Activated naive CD8-positive, alpha-beta T cell treated with anti-CD3 and anti-CD28 coated beads, Interleukin-2, amount 50 U/mL, for 24 hours (primary cell): ENCODE measurements at regions not wholly inside any gene's neighbourhood (a gene's known extent, or its start where the extent isn't known, plus 50 kb on each side); places are given as distances from the start of the nearest gene placed in this dataset.

Experiments
- ATAC-seq: fragments of 150-1000 bp; cut with Tn5 transposase; one replicate; pipeline ENCODE4 v1.10.0; 2021
- DNase-seq: peaks from one replicate; pipeline ENCODE4 v3.0.0; 2021
- H3K27ac Mint-ChIP-seq: one replicate; pipeline ENCODE4 v1.8.0; 2021; ENCODE audit warnings: mild to moderate bottlenecking, mixed read lengths
- H3K27me3 Mint-ChIP-seq: one replicate; pipeline ENCODE4 v1.8.0; 2021; ENCODE audit warnings: mixed read lengths
- H3K36me3 Mint-ChIP-seq: one replicate; pipeline ENCODE4 v1.8.0; 2021; ENCODE audit warnings: low read depth, mixed read lengths
- H3K4me1 Mint-ChIP-seq: one replicate; pipeline ENCODE4 v1.8.0; 2021; ENCODE audit warnings: mixed read lengths
- H3K4me3 Mint-ChIP-seq: one replicate; pipeline ENCODE4 v1.8.0; 2021; ENCODE audit warnings: mild to moderate bottlenecking, moderate library complexity, mixed read lengths
- H3K9me3 Mint-ChIP-seq: one replicate; pipeline ENCODE4 v1.8.0; 2021; ENCODE audit warnings: mixed read lengths

DNA sequence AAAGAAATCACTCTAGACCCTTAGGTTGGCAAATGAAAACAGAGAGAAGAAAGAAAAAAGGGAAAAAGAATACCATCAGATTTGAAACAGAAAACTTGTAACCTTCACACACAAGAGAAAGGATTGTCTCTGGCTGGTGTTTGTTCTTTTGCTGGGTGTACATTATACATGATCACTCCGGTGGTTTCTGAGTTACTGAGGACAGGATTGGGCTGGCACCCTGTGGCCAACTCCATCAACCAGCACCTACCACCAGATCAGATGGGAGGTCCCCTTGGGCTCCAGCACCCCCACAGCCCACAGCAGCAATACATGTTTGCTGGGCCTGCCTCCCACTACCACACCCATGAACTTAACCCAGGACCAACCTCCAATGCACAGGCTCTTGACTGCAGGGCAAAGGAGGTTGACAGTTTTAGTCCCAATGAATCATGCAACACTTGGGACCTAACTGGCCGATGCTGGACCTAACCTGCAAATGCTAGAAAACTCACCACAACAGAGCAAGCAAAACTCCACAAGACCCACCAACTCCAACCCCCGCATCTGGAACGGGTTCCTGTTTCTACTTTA, 308.3 kb downstream of the SOX9 start:
- DNase-seq (no peak), ATAC-seq (no peak)
- Mint-ChIP-seq H3K4me1 (peaks cover 9% of the 10 kb centered on the region), H3K4me3 (no peak overlapping the region), H3K27me3 (peaks cover 2% of the 10 kb centered on the region), H3K9me3 (no peaks in the 10 kb centered on the region), H3K27ac (no peak overlapping the region), H3K36me3 (no peaks in the 10 kb centered on the region)

DNA sequence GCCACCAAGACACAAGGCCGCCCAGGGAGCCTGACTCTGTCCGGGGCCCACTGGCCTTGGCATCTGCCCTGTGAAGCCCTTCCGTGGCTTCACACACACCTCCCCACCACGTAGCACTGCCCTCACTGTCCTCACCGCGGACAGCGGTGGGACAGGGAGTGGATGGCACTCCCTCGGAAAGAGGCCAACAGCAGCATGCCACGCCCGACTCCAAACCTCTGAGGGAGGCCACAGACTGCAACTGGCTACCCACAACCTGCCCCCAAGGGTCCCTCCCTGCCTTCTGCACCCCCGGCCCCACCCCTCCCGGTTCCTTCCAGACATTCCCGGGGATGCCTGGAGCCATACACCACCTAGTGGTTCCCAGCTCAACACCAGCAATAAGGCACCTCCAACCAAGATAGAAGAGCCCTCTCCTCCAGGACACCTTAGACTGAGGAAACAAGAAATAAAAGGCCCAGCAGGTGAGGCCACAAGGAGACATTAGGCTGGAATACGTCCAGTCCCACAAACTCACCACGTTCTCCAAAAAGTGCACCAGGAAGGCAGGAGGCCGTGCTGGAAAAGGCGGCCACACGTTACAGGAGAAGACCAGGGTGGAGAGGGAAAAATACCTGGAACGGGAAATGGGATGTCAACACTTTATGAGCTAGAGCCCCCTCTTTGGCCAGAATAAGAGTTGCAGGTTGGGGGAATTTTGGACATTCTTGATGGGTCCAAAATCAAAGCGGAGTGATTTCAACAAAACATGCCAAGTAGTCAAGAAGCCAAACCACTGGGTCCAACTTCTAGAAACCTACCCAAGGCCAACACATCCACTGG, 310.0 kb downstream of the SOX9 start:
- H3K4me1 Mint-ChIP-seq, result no peaks in the 10 kb centered on the region
- ATAC-seq (no peak), DNase-seq (no peak)
- no peak overlapping the region for H3K27ac Mint-ChIP-seq
- H3K4me3 Mint-ChIP-seq, result no peak overlapping the region
- H3K9me3 Mint-ChIP-seq, result no peaks in the 10 kb centered on the region
- H3K36me3 Mint-ChIP-seq, result no peaks in the 10 kb centered on the region
- peaks cover 2% of the 10 kb centered on the region for H3K27me3 Mint-ChIP-seq

DNA sequence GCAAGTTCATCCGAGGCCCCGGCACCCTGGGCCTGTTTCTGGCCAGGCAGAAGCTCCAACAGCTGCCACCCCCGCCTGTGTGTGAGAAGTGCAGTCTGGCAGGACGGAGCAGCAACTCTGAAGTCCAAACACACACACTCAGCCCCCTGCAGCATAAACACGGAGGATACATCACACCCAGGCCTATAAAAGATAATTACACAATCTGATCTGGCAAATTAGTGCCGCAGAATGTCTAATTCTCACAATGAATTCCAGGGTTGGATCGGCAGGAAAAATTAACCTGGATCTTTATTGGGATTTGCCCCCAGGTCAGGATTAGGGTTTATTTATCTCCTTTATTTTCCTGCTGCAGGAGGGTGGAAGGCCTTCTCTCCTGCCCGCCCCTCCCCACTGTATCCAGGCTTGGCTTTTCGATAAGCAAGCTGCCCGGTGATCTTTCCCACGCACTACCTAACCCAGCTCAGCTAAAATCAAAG, 311.4 kb downstream of the SOX9 start:
- ATAC-seq, result no peak
- Mint-ChIP-seq H3K4me3 (no peak overlapping the region), H3K36me3 (no peaks in the 10 kb centered on the region), H3K4me1 (no peaks in the 10 kb centered on the region), H3K27ac (no peak overlapping the region), H3K27me3 (peaks cover 2% of the 10 kb centered on the region), H3K9me3 (no peaks in the 10 kb centered on the region)
- DNase-seq, result no peak

DNA sequence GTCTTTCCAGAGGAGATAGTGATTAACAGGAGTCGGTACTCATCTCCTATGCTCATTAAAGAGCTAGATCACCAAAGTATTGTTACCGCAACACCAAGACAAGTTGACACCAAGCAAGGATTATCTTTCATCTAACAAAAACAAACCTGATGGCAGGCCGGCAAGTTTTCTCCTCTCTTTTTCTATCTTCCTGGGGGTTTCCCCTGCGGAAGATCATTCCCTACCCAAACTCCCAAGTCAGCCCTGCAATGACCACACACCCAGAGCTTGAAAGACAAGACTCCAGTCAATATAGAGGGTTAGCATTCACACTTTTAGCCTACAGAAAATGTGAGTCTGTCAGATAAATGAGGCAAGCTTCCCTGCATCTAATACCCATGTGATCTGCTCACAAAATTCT, 312.1 kb downstream of the SOX9 start:
- peaks cover 2% of the 10 kb centered on the region for H3K27me3 Mint-ChIP-seq
- no peaks in the 10 kb centered on the region for H3K36me3 Mint-ChIP-seq
- H3K27ac Mint-ChIP-seq, result no peak overlapping the region
- ATAC-seq (no peak), DNase-seq (no peak)
- H3K4me3 Mint-ChIP-seq, result no peak overlapping the region
- H3K4me1 Mint-ChIP-seq, result no peaks in the 10 kb centered on the region
- H3K9me3 Mint-ChIP-seq, result no peaks in the 10 kb centered on the region

DNA sequence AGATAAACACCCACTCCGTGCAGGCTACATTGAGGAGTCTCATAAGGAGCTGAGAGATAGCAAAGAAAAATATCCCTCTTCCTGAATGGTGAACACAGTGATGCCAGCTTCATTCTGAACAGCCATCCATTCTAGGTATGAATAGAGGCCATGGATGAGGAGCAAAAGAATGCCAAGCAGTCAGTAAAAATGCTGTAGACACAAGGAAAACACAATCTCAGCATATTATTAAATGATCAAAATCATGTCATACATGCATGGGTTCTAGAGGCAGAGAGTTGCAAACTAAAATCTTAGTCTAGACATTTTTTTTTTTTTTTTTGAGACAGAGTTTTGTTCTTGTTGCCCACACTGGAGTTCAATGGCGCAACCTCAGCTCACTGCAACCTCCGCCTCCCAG, 313.0 kb downstream of the SOX9 start:
- no peak overlapping the region for H3K4me3 Mint-ChIP-seq
- ATAC-seq, result no peak
- H3K9me3 Mint-ChIP-seq, result no peaks in the 10 kb centered on the region
- no peaks in the 10 kb centered on the region for H3K36me3 Mint-ChIP-seq
- DNase-seq, result no peak
- H3K27ac Mint-ChIP-seq, result no peak overlapping the region
- H3K4me1 Mint-ChIP-seq, result no peaks in the 10 kb centered on the region
- peaks cover 2% of the 10 kb centered on the region for H3K27me3 Mint-ChIP-seq

DNA sequence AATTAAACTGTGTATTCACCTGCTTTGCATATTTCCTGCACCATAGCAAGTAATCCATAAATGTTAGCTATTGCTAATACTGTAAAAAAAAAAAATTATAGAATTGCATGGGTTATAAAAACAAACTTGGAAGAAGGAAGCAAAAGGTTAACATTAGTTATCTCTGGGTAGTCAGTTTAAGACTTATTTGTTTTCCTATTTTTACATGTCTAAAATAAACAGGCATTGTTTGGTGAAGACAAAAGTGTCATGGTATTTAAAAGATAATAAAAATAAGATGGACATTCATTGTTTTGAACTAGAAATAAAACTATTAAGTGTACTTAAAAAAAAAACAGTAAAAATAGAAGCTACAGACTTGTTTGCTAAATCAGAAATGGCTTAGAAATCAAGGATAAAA, 313.8 kb downstream of the SOX9 start:
- no peaks in the 10 kb centered on the region for H3K9me3 Mint-ChIP-seq
- H3K27me3 Mint-ChIP-seq, result peaks cover 2% of the 10 kb centered on the region
- ATAC-seq (no peak), DNase-seq (no peak)
- no peak overlapping the region for H3K4me3 Mint-ChIP-seq
- H3K27ac Mint-ChIP-seq, result no peak overlapping the region
- H3K4me1 Mint-ChIP-seq, result no peaks in the 10 kb centered on the region
- no peaks in the 10 kb centered on the region for H3K36me3 Mint-ChIP-seq

DNA sequence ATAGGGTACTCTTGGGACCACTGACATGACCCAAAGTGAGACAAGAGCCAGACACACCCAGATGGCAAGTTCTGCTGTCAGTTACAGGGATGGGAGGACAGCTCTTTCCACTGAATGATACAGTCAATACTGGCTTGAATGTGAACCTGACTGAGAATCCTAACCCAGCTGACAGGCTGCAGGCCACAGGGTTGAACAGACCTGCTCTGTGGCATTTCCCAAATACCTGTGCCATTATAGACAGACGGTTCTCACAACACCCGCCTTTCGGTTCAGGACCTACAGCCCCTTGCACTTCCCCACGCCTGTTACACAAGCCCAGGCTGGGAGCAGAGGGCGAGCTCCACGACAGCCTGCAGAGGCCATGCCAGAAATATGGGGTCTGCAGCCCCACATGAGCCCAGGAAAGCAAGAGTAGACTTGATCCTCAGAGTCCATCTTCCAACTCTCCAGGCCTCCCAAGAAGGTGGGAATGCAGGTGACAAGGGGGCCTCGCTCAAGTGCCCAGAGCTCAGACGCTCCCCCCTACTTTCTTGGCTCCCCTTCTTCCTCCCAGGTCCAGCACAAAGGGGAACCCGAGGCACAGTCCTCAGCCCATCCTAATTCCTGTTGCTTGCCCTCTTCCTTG, 314.3 kb downstream of the SOX9 start:
- Mint-ChIP-seq H3K9me3 (no peaks in the 10 kb centered on the region), H3K36me3 (no peaks in the 10 kb centered on the region), H3K4me3 (no peak overlapping the region), H3K27me3 (peaks cover 2% of the 10 kb centered on the region), H3K27ac (no peak overlapping the region), H3K4me1 (no peaks in the 10 kb centered on the region)
- DNase-seq (no peak), ATAC-seq (no peak)

DNA sequence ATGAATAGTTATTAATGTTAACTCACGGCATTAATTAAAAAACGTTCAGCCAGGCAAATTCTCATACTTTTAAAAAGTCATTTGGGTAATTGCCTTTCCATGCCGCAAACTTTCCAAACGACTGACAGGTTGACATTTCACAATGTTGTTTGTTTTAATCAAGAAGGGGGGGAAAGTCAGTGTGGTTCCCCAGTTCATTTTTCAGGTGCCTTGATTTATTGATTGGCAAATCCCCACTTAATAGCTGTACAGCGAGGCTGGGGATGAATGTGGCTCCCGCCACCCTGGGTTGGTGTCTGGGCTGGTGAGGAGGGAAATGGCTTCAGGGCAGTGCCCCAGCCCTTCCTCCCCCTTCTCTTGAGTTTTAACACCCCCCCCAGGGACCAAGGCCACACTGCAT, 318.0 kb downstream of the SOX9 start:
- no peak overlapping the region for H3K4me3 Mint-ChIP-seq
- H3K27ac Mint-ChIP-seq, result no peak overlapping the region
- H3K27me3 Mint-ChIP-seq, result no peaks in the 10 kb centered on the region
- H3K9me3 Mint-ChIP-seq, result no peaks in the 10 kb centered on the region
- no peaks in the 10 kb centered on the region for H3K36me3 Mint-ChIP-seq
- DNase-seq (no peak), ATAC-seq (no peak)
- H3K4me1 Mint-ChIP-seq, result no peaks in the 10 kb centered on the region

DNA sequence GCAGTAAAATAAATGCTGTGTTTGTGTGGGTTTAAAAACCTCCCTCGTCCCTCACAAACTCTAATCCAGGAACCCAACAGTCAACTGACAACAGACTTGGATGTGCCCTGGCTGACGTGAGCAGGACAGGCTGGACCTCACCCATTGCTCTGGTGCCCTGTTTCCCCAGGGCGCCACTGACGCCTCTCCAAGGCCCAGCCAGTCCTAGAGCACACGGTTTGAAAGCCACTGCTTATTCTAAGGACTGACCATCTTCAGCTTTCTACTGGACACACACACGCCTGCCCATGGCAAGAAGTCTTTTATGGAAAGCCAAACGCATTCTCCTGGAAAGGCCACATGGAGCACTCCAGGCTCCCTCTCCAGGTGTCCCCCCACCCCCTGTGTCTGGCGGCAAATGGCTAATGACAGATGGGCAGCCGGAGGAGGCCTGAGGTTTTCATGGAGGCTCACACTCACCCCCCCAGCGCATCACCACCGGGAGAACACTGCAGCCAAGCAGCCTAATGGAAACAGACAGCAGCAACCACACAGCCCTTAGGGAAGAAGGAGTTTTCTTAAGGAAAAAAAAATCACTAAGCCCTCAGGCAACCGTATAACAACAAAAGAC, 319.2 kb downstream of the SOX9 start:
- H3K9me3 Mint-ChIP-seq, result no peaks in the 10 kb centered on the region
- H3K4me1 Mint-ChIP-seq, result no peaks in the 10 kb centered on the region
- H3K27ac Mint-ChIP-seq, result no peak overlapping the region
- no peak for DNase-seq
- no peaks in the 10 kb centered on the region for H3K27me3 Mint-ChIP-seq
- no peak overlapping the region for H3K4me3 Mint-ChIP-seq
- ATAC-seq, result no peak
- H3K36me3 Mint-ChIP-seq, result no peaks in the 10 kb centered on the region

DNA sequence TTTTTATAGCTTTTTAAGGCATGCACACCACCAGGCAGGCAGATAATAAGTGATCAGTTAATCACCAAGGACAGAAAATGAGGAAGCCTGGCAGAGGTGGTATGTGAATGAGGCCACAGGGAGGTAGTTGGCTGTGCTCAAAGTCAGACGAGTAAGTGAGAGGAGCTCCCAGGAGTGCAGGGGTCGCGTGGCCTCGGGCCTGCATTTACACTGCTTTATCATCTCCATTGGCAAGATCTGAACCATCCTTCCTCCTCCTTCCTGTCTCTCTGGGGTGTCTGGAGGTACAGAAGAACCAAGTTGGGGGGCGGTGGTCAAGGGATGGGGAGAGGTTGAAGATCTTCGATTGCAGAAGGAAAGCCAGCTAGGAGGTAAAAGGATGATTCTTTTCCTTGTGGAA, 320.1 kb downstream of the SOX9 start:
- Mint-ChIP-seq H3K9me3 (no peaks in the 10 kb centered on the region), H3K4me3 (no peak overlapping the region), H3K36me3 (no peaks in the 10 kb centered on the region), H3K27ac (no peak overlapping the region), H3K27me3 (no peaks in the 10 kb centered on the region), H3K4me1 (no peaks in the 10 kb centered on the region)
- DNase-seq (no peak), ATAC-seq (no peak)

DNA sequence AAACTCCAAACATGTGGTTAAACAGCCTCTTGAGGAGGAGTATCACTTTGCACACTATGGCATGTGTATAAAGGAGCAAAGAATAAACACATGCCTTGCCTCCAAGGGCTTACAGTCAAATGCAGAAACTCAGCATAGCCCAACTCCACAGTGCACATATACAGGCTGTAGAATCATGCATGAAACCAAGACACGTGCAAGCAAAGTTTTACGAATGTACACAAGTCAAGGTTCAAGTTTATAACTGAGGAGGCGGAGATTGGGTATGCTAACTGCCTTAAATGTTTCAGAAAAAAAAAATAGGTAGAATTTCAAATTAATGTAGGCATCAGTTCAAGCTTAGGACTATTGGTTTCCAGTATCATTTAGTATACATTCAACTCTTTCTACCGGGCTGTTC, 321.1 kb downstream of the SOX9 start:
- Mint-ChIP-seq H3K36me3 (no peaks in the 10 kb centered on the region), H3K4me3 (no peak overlapping the region), H3K27me3 (no peaks in the 10 kb centered on the region), H3K4me1 (no peaks in the 10 kb centered on the region), H3K9me3 (no peaks in the 10 kb centered on the region), H3K27ac (no peak overlapping the region)
- ATAC-seq (no peak), DNase-seq (no peak)

DNA sequence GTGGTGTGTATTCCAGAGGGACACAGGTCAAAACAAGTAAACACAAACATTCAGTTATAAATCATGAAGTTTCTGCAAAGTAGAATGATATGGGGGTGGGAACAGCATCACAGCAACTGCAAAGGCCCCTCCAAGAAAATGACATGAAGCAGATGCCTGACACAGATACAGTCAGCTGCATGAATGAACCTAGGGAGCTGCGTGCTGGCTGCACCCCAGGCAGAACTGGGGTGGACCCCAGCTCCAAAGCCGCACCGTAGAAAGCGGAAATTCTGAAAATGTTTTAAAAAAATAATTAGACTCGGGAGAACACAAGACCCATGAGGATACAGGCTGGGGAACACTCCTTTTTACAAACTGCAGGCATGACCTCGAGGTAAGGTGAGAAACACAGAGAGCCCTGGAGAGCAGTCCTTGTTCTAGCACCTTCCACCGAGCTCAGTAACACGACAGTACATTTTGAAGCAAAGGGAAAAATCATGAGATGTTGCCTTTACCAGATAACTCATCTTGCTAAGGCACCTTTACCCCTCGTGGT, 323.8 kb downstream of the SOX9 start:
- no peaks in the 10 kb centered on the region for H3K4me1 Mint-ChIP-seq
- H3K4me3 Mint-ChIP-seq, result no peak overlapping the region
- H3K27me3 Mint-ChIP-seq, result no peaks in the 10 kb centered on the region
- no peak for ATAC-seq
- no peak for DNase-seq
- H3K9me3 Mint-ChIP-seq, result no peaks in the 10 kb centered on the region
- H3K36me3 Mint-ChIP-seq, result no peaks in the 10 kb centered on the region
- H3K27ac Mint-ChIP-seq, result no peak overlapping the region

DNA sequence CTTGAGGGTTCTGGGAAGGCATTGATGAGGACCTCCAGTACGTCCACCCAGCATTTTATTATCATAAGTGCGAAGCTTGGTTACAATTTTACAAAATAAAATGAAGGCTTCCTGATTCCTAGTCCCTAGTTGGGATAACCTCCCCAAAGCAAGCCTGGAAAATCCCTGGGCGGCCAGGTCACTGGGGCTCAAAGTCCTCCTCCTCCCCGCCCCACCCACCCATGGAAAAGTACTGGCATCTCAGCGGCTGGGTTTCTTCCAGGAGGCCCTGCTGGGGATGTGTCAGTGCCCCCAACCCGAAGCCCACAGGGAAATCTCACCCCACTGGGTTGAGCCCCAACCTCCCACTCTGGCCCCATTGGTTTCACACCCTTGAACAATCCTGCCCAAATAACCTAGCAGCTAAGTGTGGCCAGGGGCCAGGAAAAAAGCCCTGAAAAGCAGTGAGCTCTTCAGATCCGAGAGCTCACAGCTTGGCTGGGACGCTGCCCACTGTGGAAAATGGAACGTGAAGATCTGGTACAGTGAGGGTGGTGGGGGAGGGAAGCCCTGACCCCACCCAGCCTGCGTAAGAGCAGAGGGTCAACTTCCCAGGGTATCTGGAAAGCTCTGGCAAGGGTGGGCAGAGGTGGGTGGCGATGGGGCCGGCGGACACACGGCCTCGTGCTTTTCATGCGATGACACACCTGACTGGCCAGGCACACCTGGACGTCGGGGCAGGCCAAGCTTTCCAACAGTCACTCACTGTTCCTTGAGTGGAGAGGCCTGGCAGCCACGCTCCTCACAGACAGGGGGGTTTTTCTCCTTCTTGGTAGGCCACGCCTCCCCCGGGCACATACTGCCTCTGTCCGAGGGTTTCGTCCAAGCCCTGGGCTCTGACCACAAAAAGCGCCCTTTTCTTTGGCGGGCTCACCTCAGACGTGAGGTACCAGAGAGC, 324.5 kb downstream of the SOX9 start:
- Mint-ChIP-seq H3K4me1 (no peaks in the 10 kb centered on the region), H3K4me3 (no peak overlapping the region)
- ATAC-seq, result no peak

DNA sequence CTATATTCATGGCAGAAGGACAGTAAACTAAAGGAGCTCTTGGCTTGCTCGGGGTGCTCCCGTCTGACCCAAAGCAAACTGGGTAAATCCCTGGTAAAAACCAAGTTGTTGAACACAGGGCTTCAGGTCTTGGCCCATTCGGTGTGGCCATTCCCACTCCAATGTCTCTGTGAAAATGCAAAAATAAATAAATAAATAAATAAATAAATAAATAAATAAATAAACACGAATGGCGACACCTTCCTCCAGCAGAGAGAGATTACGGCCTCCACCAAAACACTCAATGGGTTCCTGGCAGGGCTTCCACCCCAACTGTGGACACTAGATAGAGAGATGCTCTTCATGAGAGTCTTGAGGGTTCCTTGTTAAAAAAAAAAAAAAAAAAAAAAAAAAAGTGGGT, 325.3 kb downstream of the SOX9 start:
- no peak overlapping the region for H3K4me3 Mint-ChIP-seq
- ATAC-seq, result no peak
- no peaks in the 10 kb centered on the region for H3K9me3 Mint-ChIP-seq
- no peak for DNase-seq
- H3K36me3 Mint-ChIP-seq, result no peaks in the 10 kb centered on the region
- H3K4me1 Mint-ChIP-seq, result no peaks in the 10 kb centered on the region
- H3K27ac Mint-ChIP-seq, result no peak overlapping the region
- no peaks in the 10 kb centered on the region for H3K27me3 Mint-ChIP-seq

More for the DNA sequence above, 324.5 kb downstream of the SOX9 start:
- no peak for DNase-seq
- Mint-ChIP-seq H3K27ac (no peak overlapping the region), H3K9me3 (no peaks in the 10 kb centered on the region), H3K27me3 (no peaks in the 10 kb centered on the region), H3K36me3 (no peaks in the 10 kb centered on the region)
